SU-DHL-6 (cell line): ENCODE measurements at regions not wholly inside any gene's neighbourhood (a gene's known extent, or its start where the extent isn't known, plus 50 kb on each side); places are given as distances from the start of the nearest gene placed in this dataset.

Experiments
- EZH2phosphoT487 ChIP-seq: fragments of 200-600 bp; sonication (generic), shearing (Covaris generic); conservative IDR thresholded peaks from 2 replicates; pipeline ENCODE4 v1.6.1; 2018; ENCODE audit warnings: mild to moderate bottlenecking, antibody characterized with exemption, low read length, moderate library complexity, mixed read lengths
- TF ChIP-seq, protein P1 (sequence below): fragments of 200-600 bp; sonication (generic); IDR thresholded peaks from one replicate; pipeline ENCODE4 v1.5.1; 2017; ENCODE audit warnings: antibody characterized with exemption, mild to moderate bottlenecking, low read length, moderate library complexity; ENCODE audit not compliant: insufficient read depth, poor library complexity, severe bottlenecking

DNA sequence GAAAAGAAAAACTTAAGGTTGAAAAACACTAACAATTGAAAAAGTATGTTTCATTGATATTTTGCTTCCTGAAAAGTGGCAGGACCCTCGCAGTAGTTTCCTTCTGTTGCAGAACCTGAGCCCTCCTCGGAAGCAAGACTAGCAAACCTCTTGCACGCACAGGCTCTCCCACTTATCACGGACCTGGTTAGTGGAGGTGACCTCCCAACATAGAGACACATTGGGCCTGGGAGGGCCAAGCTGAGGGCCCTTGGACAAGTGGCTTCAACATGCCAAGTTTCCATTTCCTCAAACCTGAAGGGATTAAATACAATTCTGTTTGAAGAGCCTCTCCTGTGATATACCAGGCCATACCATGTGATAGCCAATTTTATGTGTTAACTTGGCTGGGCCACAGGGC is 133.4 kb upstream of the AGAP1 start:
- TF ChIP-seq, protein P1, sequence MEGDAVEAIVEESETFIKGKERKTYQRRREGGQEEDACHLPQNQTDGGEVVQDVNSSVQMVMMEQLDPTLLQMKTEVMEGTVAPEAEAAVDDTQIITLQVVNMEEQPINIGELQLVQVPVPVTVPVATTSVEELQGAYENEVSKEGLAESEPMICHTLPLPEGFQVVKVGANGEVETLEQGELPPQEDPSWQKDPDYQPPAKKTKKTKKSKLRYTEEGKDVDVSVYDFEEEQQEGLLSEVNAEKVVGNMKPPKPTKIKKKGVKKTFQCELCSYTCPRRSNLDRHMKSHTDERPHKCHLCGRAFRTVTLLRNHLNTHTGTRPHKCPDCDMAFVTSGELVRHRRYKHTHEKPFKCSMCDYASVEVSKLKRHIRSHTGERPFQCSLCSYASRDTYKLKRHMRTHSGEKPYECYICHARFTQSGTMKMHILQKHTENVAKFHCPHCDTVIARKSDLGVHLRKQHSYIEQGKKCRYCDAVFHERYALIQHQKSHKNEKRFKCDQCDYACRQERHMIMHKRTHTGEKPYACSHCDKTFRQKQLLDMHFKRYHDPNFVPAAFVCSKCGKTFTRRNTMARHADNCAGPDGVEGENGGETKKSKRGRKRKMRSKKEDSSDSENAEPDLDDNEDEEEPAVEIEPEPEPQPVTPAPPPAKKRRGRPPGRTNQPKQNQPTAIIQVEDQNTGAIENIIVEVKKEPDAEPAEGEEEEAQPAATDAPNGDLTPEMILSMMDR, result no peak
- TF ChIP-seq EZH2phosphoT487, result no peak
